Fibroblast of lung (primary cell): ENCODE measurements at regions not wholly inside any gene's neighbourhood (a gene's known extent, or its start where the extent isn't known, plus 50 kb on each side); places are given as distances from the start of the nearest gene placed in this dataset.

Experiments used
- CTCF ChIP-seq, 2 donors: IDR thresholded peaks in 1 of 2; conservative IDR thresholded peaks in 1 of 2; 1 replicate in 1 of 2; 2 replicates in 1 of 2; pipeline ENCODE4 v1.5.1; 2011 to 2012; ENCODE audit warnings: low read length in 2 of 2, control low read depth in 1 of 2, inconsistent platforms in 1 of 2, low read depth in 1 of 2, mild to moderate bottlenecking in 1 of 2
- EZH2 ChIP-seq: IDR thresholded peaks from 2 replicates; pipeline ENCODE4 v1.5.1; 2012; ENCODE audit warnings: low read length, control low read depth, mild to moderate bottlenecking; ENCODE audit errors: missing control alignments

- no peak for TF ChIP-seq CTCF (conservative IDR thresholded peaks at IDR 0.05 in 1 of 2, IDR thresholded peaks at IDR 0.05 in 1 of 2; ENCODE audit: low read depth in 1 of 2, low read length in 2 of 2)
- TF ChIP-seq EZH2, result no peak
These were observed 164.0 kb upstream of the CFAP20DC start for GRCh38 chr3:59213860-59214259.
